ENCODE measurements at regions not wholly inside any gene's neighbourhood (a gene's known extent, or its start where the extent isn't known, plus 50 kb on each side); places are given as distances from the start of the nearest gene placed in this dataset.
A peak's percentile ranks its signal among the peaks of the same experiment; 100 is the strongest.
"Not testable (repeated sequence)": the region's sequence is repeated elsewhere in the genome, so short reads cannot be mapped to it uniquely, and the experiment has no call there.

DNA sequence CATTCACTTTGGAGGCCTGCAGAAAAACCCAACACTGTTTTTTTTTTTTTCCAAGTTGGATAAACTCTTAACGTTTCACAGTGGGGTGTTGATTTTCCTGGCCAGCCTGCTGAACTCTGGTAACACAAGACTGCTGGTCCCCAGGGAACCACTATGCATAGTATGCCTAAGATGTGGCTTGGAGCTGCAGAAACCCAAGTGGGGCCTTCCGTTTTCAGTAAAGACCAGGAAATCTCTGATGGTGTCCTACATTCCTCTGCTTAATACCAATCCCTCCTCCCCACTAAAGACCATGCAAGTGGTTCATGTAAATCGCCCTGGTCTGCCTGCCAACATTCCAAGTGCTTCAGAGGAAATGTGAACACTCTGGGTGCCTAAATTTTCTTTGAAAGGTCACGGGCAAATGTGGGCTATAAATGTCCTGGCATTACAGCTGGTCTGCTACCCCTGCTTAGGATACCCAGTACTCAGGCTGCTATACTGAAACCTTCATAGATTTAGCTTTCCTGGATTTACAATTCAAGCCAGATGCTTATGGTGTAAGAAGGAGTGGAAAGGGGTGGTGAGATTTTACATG, 615.4 kb downstream of the MAFB start:
- no peak for DNase-seq (ENCODE audit: low spot score)

DNA sequence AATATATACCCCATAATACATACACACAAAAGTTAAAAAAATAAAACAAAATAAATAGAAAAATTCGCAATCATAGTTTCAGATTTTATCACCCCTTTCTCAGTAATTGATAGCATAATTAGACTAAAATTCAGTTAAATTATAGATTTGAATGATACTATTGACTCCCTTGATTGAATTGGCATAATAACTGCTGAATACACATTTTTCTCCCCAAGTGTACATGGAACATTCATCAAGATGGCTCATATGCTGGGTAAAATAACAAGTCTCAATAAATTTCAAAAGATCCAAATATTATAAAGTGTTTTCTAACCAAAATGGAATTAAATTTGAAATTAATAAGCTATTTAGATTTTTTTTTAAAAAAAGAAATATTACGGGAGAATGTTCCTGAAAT, 616.1 kb downstream of the MAFB start:
- DNase-seq (ENCODE audit: low spot score), result no peak

DNA sequence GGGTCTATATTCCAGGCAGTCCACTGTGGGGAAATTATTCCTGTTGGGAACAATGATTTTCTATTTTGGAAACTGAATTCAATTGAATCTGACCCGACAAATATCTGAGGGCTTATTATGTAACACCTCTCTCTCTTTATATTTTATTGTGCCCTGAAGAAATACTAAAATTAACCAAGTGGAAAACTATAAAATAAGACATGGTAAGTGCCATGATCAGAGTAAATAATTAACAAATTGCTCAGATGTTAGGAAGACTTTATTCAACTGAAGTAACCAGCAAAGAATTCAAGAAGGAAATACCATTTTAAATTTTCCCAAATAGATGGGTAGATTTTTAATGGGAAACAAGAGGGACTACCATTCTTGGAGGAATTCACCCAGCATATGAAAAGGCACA, 632.9 kb downstream of the MAFB start:
- no peak for DNase-seq (ENCODE audit: low spot score)

DNA sequence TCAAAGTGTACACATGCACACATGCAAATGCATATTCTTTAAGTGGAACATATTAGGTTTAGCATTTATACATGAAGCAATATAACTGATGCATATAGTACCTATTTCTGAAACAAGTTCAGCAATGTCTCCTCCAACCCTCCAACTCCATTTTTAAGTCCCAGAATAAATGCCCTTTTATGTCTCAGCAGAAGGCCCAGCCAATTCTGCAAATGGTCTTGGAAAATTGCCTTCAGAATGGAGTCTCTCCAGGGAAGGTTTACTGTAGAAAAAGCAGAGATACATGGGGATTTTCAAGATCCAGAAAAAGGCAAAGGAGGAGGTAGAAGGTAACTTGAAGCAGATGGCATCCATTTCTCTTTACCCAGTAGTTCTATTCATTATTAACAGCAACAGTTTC, 633.3 kb downstream of the MAFB start:
- no peak for DNase-seq (ENCODE audit: low spot score)

DNA sequence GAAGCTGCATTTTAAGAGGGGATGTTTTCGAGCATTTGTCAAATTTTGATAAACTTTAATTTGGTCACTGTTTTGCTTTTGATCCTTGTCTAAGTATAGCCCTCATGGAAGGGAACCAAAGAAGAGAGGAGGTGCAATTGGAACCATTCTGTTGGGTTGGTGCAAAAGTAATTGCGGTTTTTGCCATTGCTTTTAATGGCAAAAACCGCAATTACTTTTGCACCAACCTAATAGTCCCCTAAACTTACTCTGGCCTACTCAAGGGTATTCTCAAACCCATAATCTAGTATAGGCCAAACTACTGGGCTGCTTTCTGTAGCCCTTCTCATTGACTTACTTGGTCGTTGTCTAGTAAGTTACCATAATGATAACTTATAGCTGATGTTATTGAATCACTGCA, 634.7 kb downstream of the MAFB start:
- no peak for DNase-seq (ENCODE audit: low spot score)

DNA sequence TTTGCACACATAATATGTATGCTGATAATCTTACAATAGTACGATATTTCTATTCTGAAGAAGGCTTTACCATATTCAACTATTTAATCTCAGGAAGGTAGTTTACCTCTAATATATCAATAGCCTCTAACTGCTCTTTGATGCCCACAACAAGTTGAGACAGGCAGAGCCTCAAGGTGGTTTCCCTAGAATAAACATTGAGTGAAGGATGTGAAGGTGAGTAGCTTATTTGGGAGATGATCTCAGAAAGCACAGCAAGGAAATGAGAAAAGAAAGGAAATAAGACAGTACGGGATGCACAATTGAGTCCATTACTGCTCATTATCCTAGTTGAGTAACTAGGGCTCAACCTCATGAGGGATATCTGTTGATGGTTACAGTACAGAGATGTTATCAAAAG, 638.4 kb downstream of the MAFB start:
- DNase-seq (ENCODE audit: low spot score), result no peak

DNA sequence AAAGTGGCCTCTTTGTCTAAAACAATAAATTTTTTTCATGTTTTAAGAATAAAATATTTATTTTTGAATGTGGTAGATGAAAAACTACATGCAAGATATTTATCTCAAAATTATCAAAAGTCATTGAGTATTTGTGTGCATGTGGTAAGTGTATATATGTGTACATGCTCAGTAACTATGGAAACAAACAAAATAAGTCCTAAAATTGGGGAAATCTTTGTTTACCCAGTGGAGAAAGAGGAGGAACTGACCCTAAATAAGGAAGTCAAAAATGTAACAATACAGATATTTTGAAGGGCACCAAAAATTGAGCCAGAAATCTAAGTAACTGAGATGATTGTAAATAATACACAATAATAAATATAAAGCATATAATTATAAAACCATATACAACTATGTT, 639.2 kb downstream of the MAFB start:
- DNase-seq (ENCODE audit: low spot score), result no peak

DNA sequence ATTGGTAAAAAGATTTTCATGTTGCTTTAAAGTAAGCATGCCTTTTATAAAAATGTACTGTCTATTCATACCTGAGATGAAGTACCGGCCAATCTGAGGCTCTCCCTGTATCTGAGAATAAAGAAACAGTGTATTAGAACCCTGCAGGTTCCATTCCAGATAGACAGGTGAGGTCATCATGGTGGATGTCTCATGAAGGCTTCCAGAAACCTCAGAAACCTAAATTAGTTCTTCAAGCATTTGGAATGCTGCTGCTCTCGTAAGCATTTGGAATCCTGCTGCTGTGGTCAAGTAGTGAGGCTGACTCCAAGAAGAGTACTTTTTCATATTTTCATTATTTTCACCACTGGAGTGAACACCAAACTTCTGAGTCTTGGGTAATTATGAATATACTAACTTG, 642.3 kb downstream of the MAFB start:
- no peak for DNase-seq (ENCODE audit: low spot score)

DNA sequence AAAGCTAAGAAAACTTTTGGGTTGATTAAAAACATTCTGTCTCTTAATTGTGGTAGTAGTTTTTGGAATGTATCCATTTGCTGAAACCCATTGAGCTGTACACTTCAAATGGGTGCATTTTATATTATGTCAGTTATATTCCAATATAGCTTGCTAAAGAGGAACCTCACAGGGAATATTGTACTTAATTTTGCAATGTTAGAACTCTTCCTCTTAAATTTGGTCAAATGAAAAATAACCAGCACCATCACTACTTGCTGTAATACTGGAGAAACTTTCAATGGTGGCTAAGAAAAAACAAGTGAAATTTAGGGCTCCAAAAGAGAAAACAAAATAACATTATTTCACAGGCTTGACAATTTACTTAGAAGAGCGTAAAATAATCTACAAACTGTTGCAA, 651.5 kb downstream of the MAFB start:
- DNase-seq (ENCODE audit: low spot score), result no peak

DNA sequence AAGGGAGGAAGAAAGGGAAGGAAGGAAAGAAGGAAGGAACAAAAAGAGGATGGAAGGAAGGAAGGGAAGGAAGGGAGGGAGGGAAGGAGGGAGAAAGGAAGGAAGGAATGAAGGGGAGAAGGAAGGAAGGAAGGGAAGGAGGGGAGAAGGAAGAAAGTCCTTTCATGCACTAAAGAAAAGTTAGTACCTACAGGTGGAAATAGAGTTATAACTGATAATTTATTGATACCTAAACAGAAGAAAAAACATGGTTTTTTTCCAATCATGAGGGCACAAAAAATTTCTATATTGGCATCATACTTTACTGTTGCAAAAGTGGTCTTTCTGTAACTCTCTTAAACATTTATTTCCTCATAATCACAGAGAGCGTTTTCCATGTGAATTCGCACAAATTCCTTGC, 659.4 kb downstream of the MAFB start:
- DNase-seq (ENCODE audit: low spot score), result no peak

DNA sequence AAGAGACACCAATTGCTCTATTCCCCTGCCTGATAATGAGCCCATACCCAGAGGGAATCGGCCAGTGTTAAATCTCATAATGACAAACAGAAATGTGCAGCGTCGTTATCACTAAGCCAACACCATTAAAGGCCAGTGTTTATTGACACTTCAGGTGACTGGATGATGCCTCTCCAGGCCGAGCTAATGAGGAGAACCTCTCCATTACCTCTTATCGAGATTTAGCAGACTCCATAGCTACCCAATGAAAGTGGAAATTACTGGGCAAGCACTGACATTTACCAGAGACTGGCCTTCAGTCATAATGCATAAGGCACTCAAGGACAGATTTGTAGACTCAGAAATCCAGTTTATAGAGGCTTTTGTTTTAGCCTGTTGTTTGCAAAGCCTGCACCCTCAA, 669.5 kb downstream of the MAFB start:
- DNase-seq (ENCODE audit: low spot score), result no peak

DNA sequence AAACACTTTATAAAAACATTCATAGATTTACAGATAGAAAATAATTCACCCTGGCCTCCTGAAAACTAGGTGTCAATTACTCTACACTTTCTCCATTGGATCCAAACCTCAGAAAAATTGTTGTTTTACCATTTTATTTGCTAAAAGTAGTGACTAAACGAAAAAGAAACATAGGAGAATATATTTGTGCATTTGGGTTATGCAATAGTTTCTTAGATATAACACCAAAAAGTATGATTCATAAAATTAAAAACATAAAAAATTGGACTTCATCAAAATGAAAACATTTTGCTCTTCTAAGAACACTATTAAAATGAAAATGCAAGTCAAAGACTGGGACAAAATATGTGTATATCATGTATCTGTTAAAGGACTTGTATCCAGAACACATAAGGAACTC, 671.3 kb downstream of the MAFB start:
- DNase-seq (ENCODE audit: low spot score), result no peak

DNA sequence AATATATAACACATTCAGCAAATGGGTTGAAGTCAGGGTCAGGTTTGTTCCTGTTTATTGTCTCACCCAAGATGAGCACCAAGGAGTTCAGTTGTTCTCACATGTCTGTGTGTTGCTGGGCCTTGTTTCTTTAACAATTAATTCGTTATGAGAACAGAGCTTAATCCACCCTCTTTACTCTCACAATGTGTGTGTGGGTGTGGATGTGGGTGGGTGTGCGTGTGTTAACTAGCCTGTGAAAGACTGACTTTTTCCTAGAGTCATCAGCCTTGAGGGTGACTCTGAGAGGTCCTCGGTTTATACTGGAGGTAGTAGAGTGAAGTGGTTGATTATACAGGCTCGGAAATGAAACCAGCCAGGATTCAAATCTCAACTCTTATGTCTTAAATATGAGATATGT, 672.1 kb downstream of the MAFB start:
- DNase-seq (ENCODE audit: low spot score), result no peak

DNA sequence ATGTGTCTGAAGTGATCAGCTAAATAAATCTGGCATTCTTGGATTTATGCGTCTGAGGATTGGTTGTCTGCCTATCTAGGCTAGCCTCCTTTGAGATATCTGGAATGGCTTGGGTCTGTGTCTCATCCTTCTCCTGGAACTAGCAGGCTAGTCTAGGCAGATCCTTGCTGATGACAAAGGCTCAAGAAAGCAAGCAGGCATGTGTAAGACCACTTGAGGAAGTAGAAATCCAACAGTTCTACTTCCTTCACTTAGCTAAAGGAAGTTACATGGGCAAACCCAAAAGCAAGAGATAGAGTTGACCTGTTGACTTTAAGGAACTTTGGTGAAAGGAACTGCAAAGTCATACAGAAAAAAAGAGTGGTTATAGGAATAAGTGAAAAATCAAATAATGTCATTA, 672.6 kb downstream of the MAFB start:
- DNase-seq (ENCODE audit: low spot score), result no peak

DNA sequence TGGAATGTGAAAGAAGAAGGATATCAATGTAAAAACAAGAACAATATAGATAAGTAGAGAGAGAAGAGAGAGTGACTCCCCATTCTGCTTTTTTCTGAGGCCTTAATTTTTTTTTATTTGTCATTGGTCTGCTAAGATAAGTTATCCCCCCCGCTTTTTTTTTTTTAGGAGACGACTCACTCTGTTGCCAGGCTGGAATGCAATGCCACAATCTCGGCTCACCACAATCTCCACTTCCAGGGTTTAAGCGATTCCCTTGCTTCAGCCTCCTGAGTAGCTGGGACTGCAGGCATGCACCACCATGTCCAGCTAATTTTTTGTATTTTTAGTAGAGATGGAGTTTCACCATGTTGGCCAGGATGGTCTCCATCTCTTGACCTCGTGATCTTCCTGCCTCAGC, 677.0 kb downstream of the MAFB start:
- DNase-seq (ENCODE audit: low spot score), result not testable (repeated sequence)

DNA sequence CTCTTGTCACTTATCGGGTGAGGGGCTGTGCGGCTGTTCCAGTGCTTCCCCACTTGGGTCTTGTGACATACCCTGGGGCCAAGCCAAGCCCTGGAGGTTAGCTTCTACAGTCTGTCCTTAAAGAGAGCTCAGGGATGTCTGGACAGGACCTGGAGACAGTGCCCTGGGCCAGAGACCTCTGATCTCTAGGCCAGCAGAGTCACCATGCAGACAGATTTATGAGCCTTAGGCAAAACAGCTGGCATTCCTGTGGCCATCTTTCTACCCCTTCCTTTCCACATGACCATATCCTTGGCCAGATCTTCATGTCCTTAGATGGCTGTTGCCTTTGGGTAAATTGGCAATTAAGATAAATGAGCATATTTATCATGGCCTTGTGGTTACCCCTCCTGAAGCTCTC, 678.6 kb downstream of the MAFB start:
- DNase-seq (ENCODE audit: low spot score), result no peak

DNA sequence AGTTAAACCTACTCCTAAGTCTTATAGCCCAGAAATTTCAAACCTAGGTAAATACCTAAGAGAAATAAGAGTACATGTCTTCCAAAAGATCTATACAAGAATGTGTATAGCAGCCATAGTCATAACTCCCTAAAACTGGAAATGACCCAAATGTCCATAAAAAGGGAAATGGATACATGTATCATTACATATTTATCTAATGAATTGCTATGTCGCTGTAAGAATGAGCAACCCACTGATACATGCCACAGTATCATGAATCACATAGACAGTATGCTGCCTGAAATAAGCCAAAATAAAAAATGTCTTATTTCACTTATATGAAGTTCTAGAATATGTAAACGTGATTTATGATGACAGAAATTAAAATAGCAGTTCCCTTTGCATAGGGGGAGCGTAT, 679.5 kb downstream of the MAFB start:
- DNase-seq (ENCODE audit: low spot score), result no peak

DNA sequence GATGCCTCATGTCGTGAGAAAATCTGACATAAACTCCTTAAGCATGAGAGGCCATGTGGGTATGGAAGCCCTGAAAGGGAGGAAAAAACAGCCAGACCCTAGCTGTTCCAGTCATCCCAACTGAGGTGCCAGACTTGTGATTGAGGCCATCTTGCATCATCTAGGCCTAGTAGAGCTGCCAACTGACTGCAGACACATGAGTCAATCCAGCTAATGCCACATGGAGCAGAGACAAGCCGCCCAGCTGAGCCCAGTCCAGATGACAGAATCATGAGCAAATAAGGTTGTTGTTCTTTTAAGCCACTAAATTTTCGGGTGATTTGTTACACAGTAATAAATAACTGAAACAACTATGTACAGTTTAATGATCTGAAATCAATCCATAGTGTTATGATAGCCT, 680.9 kb downstream of the MAFB start:
- no peak for DNase-seq (ENCODE audit: low spot score)

DNA sequence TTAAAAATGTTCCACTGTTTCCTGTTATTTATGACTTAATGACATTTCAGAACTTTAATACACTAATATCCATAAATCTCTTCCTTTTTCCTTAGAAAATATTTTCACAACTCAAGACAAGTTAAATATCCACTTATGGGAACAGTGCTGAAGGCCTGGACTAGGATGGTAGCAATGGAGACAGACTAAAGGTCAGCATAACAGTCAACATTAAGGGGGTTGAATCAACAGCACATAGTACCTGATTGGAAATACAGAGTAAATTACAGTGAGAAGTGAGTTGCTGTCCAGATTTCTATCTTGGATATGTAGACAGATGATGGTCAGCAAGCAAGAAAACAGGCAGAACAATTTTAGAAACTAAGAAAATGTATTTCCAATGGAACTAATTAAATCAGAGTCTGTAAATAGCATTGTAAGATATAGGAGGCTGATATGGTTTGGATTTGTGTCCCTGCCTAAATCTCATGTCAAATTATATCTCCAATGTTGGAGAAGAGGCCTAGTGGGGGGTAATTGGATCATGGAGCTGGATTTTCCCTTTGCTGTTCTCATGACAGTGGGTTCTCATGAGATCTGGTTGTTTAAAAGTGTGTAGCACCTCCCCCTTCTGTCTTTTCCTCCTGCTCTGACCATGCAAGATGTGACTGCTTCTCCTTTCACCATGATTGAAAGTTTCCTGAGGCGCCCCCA, 682.7 kb downstream of the MAFB start:
- DNase-seq (ENCODE audit: low spot score), result no peak

DNA sequence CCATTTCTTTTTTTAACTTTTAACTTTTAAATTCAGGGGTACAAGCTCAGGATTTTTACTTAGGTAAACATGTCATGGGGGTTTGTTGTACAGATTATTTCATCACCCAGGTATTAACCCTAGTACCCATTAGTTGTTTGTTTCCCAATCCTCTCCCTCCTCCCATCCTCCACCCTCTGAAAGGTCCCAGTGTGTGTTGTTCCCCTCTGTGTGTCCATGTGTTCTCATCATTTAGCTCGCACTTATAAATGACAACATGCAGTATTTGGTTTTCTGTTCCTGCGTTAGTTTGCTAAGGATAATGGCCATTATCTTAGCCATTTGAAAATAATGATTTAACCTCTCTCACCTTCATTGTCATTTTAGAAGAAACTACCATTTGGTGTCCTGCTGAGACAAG, 684.9 kb downstream of the MAFB start:
- not testable (repeated sequence) for DNase-seq (ENCODE audit: low spot score)

DNA sequence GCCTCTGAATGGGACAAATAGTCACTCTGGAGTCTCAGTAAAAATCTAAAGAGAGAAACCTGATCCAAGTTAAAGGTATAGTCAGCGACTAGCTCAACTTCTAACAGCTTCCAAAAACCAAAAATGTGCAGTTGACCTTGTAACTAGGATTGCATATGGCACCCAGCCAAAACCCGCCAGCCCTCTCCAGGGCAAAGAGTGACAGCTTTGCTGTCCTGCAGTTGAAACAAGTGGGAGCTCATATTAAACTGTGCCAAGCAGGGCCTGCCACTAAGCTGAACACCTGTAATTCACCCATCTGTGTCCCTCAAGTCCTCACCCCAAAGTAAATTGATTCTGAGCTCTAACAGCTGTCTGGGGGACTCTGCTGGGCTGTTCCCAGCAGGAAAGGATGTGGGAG, 695.3 kb downstream of the MAFB start:
- no peak for DNase-seq (ENCODE audit: low spot score)

DNA sequence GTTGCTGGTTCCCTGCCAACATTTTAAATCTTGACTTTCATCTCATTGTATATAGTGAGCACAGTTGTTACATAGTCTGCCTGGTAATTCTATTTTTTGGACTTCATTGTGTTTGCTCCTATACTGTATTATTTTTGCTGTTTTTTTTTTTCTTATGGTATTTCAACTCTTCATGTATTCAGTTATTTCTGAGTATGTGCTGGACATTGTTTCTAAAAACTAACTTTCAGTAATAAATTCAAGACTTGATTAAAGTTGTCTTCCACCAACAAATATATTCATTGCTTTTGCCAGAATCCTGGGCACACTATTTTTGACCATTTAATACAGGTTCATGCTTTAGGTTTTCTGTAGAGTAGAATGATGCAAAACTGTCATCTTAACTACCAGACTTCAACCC, 698.3 kb downstream of the MAFB start:
- DNase-seq (ENCODE audit: low spot score), result no peak

DNA sequence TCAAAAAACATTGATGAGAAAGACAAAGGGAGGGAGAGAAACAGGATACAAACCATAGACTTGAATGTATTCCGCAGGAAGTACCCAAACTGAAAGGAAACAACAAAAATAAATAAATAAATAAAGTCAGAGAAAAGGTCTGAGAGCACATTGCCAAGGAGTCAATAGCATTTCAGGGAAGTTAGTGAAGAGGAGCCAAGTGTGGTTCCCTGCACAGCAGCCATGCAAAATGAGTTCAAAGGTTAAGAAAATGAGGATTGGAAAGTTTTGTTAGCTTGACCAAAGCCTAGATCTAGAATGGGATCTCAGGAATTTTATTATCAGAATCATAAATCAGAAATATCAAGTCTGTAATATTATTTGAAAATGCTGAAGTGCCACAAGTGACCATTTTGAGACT, 700.0 kb downstream of the MAFB start:
- DNase-seq (ENCODE audit: low spot score), result no peak

DNA sequence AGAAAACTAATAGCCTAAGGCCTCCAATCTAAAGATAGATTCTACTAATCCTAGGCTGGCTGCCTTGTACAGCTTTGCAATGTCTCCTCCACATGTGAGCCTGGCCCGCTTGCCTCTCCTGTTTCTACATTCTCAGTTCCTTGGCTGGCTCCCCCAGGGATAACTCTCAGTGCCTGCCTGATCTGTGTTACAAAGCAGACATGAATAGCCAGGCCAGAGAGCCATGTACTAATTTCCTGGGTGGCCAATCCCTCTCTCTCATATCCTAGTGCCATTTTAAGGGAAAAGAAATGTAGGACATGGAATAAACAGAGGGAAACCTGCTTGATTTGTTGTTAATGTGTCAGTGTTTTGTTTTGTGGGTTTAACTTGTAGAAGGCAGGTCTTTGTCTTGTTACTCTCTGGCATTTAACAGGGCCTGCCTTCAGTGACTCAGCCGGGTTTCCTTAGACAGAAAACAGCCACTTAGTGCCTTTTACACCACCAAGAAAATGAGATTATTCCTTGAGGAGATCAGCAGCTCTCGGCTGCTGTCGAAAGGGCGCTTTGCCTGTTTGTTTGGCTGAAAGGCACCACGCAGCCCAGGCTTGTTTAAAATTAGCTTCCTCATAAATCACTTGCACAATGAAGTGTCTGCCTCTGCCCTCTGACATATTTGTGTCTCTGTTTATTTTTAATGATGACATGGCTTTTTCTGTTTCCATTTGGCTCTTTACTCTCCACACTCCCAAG, 702.7 kb downstream of the MAFB start:
- peak; percentile 5 for DNase-seq (ENCODE audit: low spot score)

Measured in putamen (tissue), 1 donor.